ENCODE measurements at regions not wholly inside any gene's neighbourhood (a gene's known extent, or its start where the extent isn't known, plus 50 kb on each side); places are given as distances from the start of the nearest gene placed in this dataset.

DNA sequence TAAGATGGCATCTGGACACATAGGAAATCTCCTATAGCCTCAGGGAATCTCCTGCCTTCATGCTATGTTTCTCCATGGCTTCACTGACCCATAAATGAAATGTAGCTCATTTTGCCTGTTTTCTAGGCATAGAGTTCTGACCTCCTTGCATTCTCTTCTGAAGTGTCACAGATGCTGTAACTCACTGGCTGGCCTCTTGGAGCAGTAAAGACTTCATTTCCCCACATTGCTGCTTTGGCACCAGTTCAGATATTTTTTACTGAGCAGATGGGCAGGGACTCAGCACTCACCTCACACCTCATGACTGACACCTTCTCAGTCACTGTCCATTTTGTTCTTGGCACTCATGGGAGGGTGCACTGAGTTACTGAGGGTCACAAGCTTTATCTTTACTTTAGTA, 286.7 kb upstream of the TGFBR2 start:
- CTCF ChIA-PET (ENCODE audit: partially characterized antibody), result interaction anchor here (0.6 to 2.2 kb wide), 35 partner anchors 8 to 1263 kb away, joined by 3 to 13 read pairs (median 4); no protein-coding TSS in a partner anchor
- Histone ChIP-seq H4K20me1 (replicated peaks in 1 of 2; ENCODE audit: control insufficient read depth in 1 of 2, insufficient read depth in 2 of 2, low read length in 2 of 2) (no peaks in the 10 kb centered on the region), H3K23me2 (ENCODE audit: low read depth, low read length) (no peaks in the 10 kb centered on the region), H3K4me2 (ENCODE audit: insufficient read depth in 1 of 2, low read depth in 2 of 2, low read length in 2 of 2) (no peak overlapping the region), H3K36me3 (ENCODE audit: control insufficient read depth in 2 of 4, insufficient read depth in 4 of 4, low read length in 3 of 4) (no peaks in the 10 kb centered on the region; a peak in 1 of 8 replicates), H3K79me1 (ENCODE audit: low read depth, low read length) (no peaks in the 10 kb centered on the region), H2AK5ac (ENCODE audit: low read depth, low read length) (no peak overlapping the region), H2BK5ac (ENCODE audit: low read depth, low read length) (no peak overlapping the region), H2AFZ (ENCODE audit: low read length) (no peak overlapping the region), H4K8ac (ENCODE audit: extremely low read depth, insufficient read depth, low read length) (no peak overlapping the region), H2BK120ac (replicated peaks; ENCODE audit: low read depth, low read length) (no peak overlapping the region), H3K4me1 (replicated peaks in 1 of 4; ENCODE audit: control insufficient read depth in 3 of 4, insufficient read depth in 4 of 4, low read length in 3 of 4) (peaks cover 0 to 5% (median 0%) of the 10 kb centered on the region in 4 experiments; a peak in 1 of 7 replicates), H4K91ac (replicated peaks; ENCODE audit: insufficient read length, low read length) (no peak overlapping the region), H2BK12ac (ENCODE audit: low read depth, low read length) (no peak overlapping the region), H3K18ac (ENCODE audit: extremely low read depth, low read length) (no peak overlapping the region), H3K56ac (replicated peaks; ENCODE audit: insufficient read length, low read depth, low read length) (no peak overlapping the region), H3K27me3 (replicated peaks in 1 of 4; ENCODE audit: control insufficient read depth in 3 of 4, extremely low read depth in 1 of 4, insufficient read depth in 3 of 4, low read length in 3 of 4) (no peaks in the 10 kb centered on the region), H3K4me3 (ENCODE audit: extremely low read depth in 1 of 4, insufficient read depth in 2 of 4, low read depth in 3 of 4, low read length in 4 of 4) (no peak overlapping the region), H3K14ac (ENCODE audit: insufficient read length) (no peak overlapping the region), H3K9ac (replicated peaks in 1 of 4; ENCODE audit: extremely low read depth in 1 of 4, low read depth in 3 of 4, low read length in 3 of 4) (no peak overlapping the region), H2BK20ac (ENCODE audit: low read length) (no peak overlapping the region), H3K9me3 (ENCODE audit: insufficient read depth in 2 of 2, low read depth in 1 of 2, low read length in 1 of 2) (peaks cover 0 to 4% of the 10 kb centered on the region in 2 experiments; a peak in 1 of 4 replicates), H3K4ac (replicated peaks; ENCODE audit: insufficient read length, low read depth, low read length) (no peak overlapping the region), H3K27ac (ENCODE audit: low read depth, low read length) (no peak overlapping the region), H3K23ac (ENCODE audit: insufficient read length) (no peak overlapping the region), H4K5ac (ENCODE audit: insufficient read length, low read depth, low read length) (no peak overlapping the region), H3K79me2 (ENCODE audit: control insufficient read depth in 1 of 2, insufficient read depth in 2 of 2, low read length in 2 of 2) (no peaks in the 10 kb centered on the region), H2BK15ac (ENCODE audit: low read length) (no peak overlapping the region)
- FAIRE-seq (peak; percentile 71), DNase-seq (ENCODE audit: low read depth in 1 of 2, low spot score in 2 of 2) (peak; percentile 7 to 43)
- POLR2A ChIA-PET (ENCODE audit: partially characterized antibody), result no interaction called here
- no peak for TF ChIP-seq CBX8 (IDR thresholded peaks at IDR 0.05; ENCODE audit: borderline replicate concordance, low read depth, low read length)
- TF ChIP-seq, protein P1, sequence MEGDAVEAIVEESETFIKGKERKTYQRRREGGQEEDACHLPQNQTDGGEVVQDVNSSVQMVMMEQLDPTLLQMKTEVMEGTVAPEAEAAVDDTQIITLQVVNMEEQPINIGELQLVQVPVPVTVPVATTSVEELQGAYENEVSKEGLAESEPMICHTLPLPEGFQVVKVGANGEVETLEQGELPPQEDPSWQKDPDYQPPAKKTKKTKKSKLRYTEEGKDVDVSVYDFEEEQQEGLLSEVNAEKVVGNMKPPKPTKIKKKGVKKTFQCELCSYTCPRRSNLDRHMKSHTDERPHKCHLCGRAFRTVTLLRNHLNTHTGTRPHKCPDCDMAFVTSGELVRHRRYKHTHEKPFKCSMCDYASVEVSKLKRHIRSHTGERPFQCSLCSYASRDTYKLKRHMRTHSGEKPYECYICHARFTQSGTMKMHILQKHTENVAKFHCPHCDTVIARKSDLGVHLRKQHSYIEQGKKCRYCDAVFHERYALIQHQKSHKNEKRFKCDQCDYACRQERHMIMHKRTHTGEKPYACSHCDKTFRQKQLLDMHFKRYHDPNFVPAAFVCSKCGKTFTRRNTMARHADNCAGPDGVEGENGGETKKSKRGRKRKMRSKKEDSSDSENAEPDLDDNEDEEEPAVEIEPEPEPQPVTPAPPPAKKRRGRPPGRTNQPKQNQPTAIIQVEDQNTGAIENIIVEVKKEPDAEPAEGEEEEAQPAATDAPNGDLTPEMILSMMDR (IDR thresholded peaks at IDR 0.05; ENCODE audit: control extremely low read depth in 1 of 3, insufficient read depth in 1 of 3, low read depth in 1 of 3, low read length in 3 of 3), result peak in 2 of 3 experiments; percentile 59 to 74; a peak in 3 of 4 replicates
- TF ChIP-seq BCL11A (IDR thresholded peaks at IDR 0.05; ENCODE audit: low read depth in 2 of 2, low read length in 2 of 2), result no peak
- no peak for TF ChIP-seq BRCA1 (IDR thresholded peaks at IDR 0.05; ENCODE audit: low read depth, low read length)
- TF ChIP-seq RAD21 (IDR thresholded peaks at IDR 0.05 in 1 of 2, conservative IDR thresholded peaks at IDR 0.05 in 1 of 2; ENCODE audit: low read depth in 2 of 2, low read length in 2 of 2), result peak; percentile 68 to 78
- no peak for TF ChIP-seq POLR2AphosphoS5 (IDR thresholded peaks at IDR 0.05; ENCODE audit: low read depth, low read length)
- TF ChIP-seq TEAD4 (IDR thresholded peaks at IDR 0.05; ENCODE audit: low read depth, low read length), result 0 out of 2 replicates have a peak, but pooled peaks have one; percentile 40
- no peak for TF ChIP-seq BACH1 (IDR thresholded peaks at IDR 0.05; ENCODE audit: low read length)
